A673 (cell line): ENCODE measurements at regions not wholly inside any gene's neighbourhood (a gene's known extent, or its start where the extent isn't known, plus 50 kb on each side); places are given as distances from the start of the nearest gene placed in this dataset.
"Not testable (repeated sequence)": the region's sequence is repeated elsewhere in the genome, so short reads cannot be mapped to it uniquely, and the experiment has no call there.

Experiments
- BruUV-seq: library from RNA; stranded (reverse); fragments of 400-500 nt; replicated peaks from 2 replicates; lab custom pipeline; 2021; lab: Mats Ljungman, UMichigan
- CTCF ChIA-PET: fragments of 300-600 bp; sonication (Branson Sonifier 250); formaldehyde crosslinking; loops from one replicate; lab custom pipeline; 2022; ENCODE audit warnings: antibody characterized with exemption; lab: Charles Lee
- POLR2A ChIA-PET: fragments of 300-600 bp; sonication (Branson Sonifier 250); formaldehyde crosslinking; loops from one replicate; lab custom pipeline; 2022; ENCODE audit warnings: antibody characterized with exemption; ENCODE audit not compliant: low non-redundant PET; lab: Charles Lee
- DNase-seq: peaks from one replicate; pipeline ENCODE4 v3.0.0-alpha.2; 2015; ENCODE audit warnings: low spot score
- H3K27ac ChIP-seq: fragments of 200-600 bp; sonication (generic); 2 replicates; pipeline ENCODE4 v1.5.1; 2016; ENCODE audit warnings: mixed run types, low read depth, mild to moderate bottlenecking, mixed read lengths, antibody characterized with exemption, low read length; ENCODE audit not compliant: poor library complexity, severe bottlenecking
- H3K27me3 ChIP-seq: fragments of 200-600 bp; sonication (generic); replicated peaks from 2 replicates; pipeline ENCODE4 v1.6.1; 2017; ENCODE audit warnings: mixed run types, low read depth, mild to moderate bottlenecking, mixed read lengths, antibody characterized with exemption, low read length; ENCODE audit not compliant: insufficient read depth, poor library complexity
- H3K36me3 ChIP-seq: fragments of 200-600 bp; sonication (generic); 2 replicates; pipeline ENCODE4 v1.6.1; 2016; ENCODE audit warnings: mixed run types, mild to moderate bottlenecking, mixed read lengths, antibody characterized with exemption, low read length; ENCODE audit not compliant: insufficient read depth, poor library complexity, severe bottlenecking
- H3K4me1 ChIP-seq: fragments of 200-600 bp; sonication (generic); 2 replicates; pipeline ENCODE4 v1.6.1; 2017; ENCODE audit warnings: mixed run types, mild to moderate bottlenecking, mixed read lengths, antibody characterized with exemption, low read length; ENCODE audit not compliant: insufficient read depth, poor library complexity, severe bottlenecking
- H3K4me3 ChIP-seq: fragments of 200-600 bp; sonication (generic); 2 replicates; pipeline ENCODE4 v1.5.1; 2016; ENCODE audit warnings: low read depth, mixed run types, mild to moderate bottlenecking, mixed read lengths, low read length; ENCODE audit not compliant: poor library complexity, severe bottlenecking
- H3K9me3 ChIP-seq: fragments of 200-600 bp; sonication (generic); 2 replicates; pipeline ENCODE4 v1.6.1; 2016; ENCODE audit warnings: mixed run types, low read depth, mild to moderate bottlenecking, mixed read lengths, antibody characterized with exemption, low read length; ENCODE audit not compliant: poor library complexity, severe bottlenecking
- intact Hi-C: fragments of 100-400 bp; cut with micrococcal nuclease; formaldehyde crosslinking; loops from one replicate; pipeline ENCODE4 v1.10.0; 2022; ENCODE audit not compliant: unreplicated experiment

GRCh38 chr16:15307184-15307583, 70.9 kb downstream of the NPIPA5 start:
- DNase-seq, H3K27me3 ChIP-seq, intact Hi-C loops, POLR2A ChIA-PET, H3K9me3 ChIP-seq, H3K36me3 ChIP-seq, BruUV-seq, H3K4me3 ChIP-seq, H3K27ac ChIP-seq, CTCF ChIA-PET, H3K4me1 ChIP-seq: not testable (repeated sequence)

- H3K27ac ChIP-seq, H3K27me3 ChIP-seq, intact Hi-C loops, BruUV-seq, POLR2A ChIA-PET, H3K4me3 ChIP-seq, H3K36me3 ChIP-seq, H3K4me1 ChIP-seq, H3K9me3 ChIP-seq, CTCF ChIA-PET: not testable (repeated sequence)
- peak; percentile 11 for DNase-seq
These were observed 72.2 kb downstream of the NPIPA5 start for GRCh38 chr16:15305889-15306288.

GRCh38 chr16:15303667-15304324, 74.3 kb downstream of the NPIPA5 start:
- H3K27ac ChIP-seq, BruUV-seq, H3K27me3 ChIP-seq, H3K36me3 ChIP-seq, DNase-seq, CTCF ChIA-PET, POLR2A ChIA-PET, H3K4me3 ChIP-seq, H3K4me1 ChIP-seq, H3K9me3 ChIP-seq, intact Hi-C loops: not testable (repeated sequence)

GRCh38 chr16:15297104-15297503, 81.0 kb downstream of the NPIPA5 start:
- DNase-seq, H3K9me3 ChIP-seq, BruUV-seq, CTCF ChIA-PET, H3K36me3 ChIP-seq, H3K27ac ChIP-seq, H3K4me1 ChIP-seq, H3K4me3 ChIP-seq, H3K27me3 ChIP-seq, POLR2A ChIA-PET, intact Hi-C loops: not testable (repeated sequence)

GRCh38 chr16:15274796-15275195, 103.3 kb downstream of the NPIPA5 start:
- H3K4me3 ChIP-seq, H3K36me3 ChIP-seq, DNase-seq, intact Hi-C loops, H3K27ac ChIP-seq, BruUV-seq, CTCF ChIA-PET, H3K4me1 ChIP-seq, H3K9me3 ChIP-seq, H3K27me3 ChIP-seq, POLR2A ChIA-PET: not testable (repeated sequence)

GRCh38 chr16:15273964-15274363, 104.1 kb downstream of the NPIPA5 start:
- H3K4me3 ChIP-seq, H3K27me3 ChIP-seq, H3K27ac ChIP-seq, BruUV-seq, CTCF ChIA-PET, DNase-seq, H3K36me3 ChIP-seq, H3K4me1 ChIP-seq, POLR2A ChIA-PET, intact Hi-C loops, H3K9me3 ChIP-seq: not testable (repeated sequence)

GRCh38 chr16:15266941-15267340, 111.2 kb downstream of the NPIPA5 start:
- H3K4me1 ChIP-seq, DNase-seq, POLR2A ChIA-PET, H3K36me3 ChIP-seq, H3K9me3 ChIP-seq, H3K4me3 ChIP-seq, H3K27me3 ChIP-seq, H3K27ac ChIP-seq, intact Hi-C loops, BruUV-seq, CTCF ChIA-PET: not testable (repeated sequence)

GRCh38 chr16:15262212-15262611, 115.9 kb downstream of the NPIPA5 start:
- H3K4me3 ChIP-seq, CTCF ChIA-PET, H3K36me3 ChIP-seq, H3K9me3 ChIP-seq, DNase-seq, H3K27ac ChIP-seq, H3K27me3 ChIP-seq, POLR2A ChIA-PET, H3K4me1 ChIP-seq, intact Hi-C loops, BruUV-seq: not testable (repeated sequence)
